ENCODE measurements at regions not wholly inside any gene's neighbourhood (a gene's known extent, or its start where the extent isn't known, plus 50 kb on each side); places are given as distances from the start of the nearest gene placed in this dataset.

DNA sequence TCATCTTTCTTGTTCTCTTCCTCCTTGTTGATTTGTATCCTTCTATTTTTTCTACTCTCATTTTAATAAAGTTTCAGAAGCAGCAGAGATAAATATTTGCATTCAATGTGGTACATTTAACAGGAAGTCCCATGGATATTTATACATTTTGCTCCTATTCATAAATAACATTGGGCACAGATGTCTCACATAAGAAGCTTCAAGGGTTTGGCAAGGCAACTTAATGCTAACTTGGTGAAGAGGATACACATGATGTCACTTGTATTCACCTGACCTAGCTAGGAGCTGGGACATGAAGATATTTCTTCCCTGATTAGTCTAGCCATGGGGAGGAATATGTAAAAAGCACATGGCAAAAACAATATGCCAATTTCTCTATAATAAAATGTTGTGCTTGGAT lies 65.1 kb upstream of the DUSP10 start:
- TF ChIP-seq, protein P1, sequence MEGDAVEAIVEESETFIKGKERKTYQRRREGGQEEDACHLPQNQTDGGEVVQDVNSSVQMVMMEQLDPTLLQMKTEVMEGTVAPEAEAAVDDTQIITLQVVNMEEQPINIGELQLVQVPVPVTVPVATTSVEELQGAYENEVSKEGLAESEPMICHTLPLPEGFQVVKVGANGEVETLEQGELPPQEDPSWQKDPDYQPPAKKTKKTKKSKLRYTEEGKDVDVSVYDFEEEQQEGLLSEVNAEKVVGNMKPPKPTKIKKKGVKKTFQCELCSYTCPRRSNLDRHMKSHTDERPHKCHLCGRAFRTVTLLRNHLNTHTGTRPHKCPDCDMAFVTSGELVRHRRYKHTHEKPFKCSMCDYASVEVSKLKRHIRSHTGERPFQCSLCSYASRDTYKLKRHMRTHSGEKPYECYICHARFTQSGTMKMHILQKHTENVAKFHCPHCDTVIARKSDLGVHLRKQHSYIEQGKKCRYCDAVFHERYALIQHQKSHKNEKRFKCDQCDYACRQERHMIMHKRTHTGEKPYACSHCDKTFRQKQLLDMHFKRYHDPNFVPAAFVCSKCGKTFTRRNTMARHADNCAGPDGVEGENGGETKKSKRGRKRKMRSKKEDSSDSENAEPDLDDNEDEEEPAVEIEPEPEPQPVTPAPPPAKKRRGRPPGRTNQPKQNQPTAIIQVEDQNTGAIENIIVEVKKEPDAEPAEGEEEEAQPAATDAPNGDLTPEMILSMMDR (IDR thresholded peaks at IDR 0.05; ENCODE audit: low read depth, low read length), result no peak

DNA sequence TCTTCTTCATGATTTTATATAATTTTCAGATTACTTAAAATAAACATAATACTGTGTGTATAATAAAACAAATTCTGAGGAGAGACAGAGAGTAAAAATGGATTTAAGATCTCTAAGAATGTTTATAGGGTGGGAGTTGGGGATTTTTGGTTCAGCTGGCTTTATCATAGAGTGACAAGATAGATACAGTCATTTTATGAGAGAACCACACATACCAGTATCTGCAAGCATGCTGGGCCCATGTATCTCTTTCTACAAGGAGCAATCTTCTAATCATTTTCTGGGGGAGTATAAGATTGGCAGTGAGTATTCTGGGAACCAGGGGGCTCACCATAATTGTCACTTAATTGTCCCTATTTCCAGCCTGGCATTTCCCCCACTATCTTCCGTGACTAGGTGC lies 64.3 kb upstream of the DUSP10 start:
- TF ChIP-seq, protein P1 (IDR thresholded peaks at IDR 0.05; ENCODE audit: low read depth, low read length), result no peak
- no peak for DNase-seq (ENCODE audit: extremely low read depth, low read depth)

More for the DNA sequence above, 65.1 kb upstream of the DUSP10 start:
- no peak for DNase-seq (ENCODE audit: extremely low read depth, low read depth)

DNA sequence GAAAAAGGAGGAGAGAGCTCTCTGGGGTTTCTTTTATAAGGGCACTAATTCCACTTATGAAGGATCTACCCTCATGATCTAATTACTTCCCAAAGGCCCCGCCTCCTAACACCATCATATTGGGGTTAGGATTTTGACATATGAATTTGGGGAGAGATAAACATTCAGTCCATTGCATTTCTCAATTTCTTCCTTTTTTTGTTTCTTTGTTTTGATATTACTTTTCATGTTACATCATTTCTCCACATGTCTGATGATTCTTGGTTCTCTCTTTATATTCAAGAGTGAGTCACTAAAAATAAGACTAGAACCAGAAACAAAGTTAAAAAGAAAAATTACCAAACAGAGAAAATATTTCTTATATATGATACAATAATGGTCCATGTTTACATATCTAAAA lies 63.2 kb upstream of the DUSP10 start:
- TF ChIP-seq, protein P1 (IDR thresholded peaks at IDR 0.05; ENCODE audit: low read depth, low read length), result no peak
- DNase-seq (ENCODE audit: extremely low read depth, low read depth), result no peak

DNA sequence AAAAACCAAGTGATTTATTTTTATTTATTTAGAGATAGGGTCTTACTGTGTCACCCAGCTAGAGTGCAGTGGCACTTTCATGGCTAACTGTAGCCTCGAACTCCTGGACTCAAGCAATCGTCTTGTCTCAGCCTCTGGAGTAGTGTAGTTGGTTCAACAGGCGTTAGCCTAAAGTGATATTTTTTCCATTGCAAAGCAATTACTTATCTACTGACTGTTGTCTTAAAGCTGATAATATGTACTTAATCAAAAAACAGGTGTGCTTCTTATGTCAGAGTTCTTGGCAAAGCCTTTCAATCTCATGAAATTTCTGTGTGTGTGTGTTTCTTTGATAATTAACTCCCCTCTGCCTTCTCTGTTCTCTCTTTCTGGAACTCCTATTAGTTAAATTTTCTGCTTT lies 62.4 kb upstream of the DUSP10 start:
- no peak for DNase-seq (ENCODE audit: extremely low read depth, low read depth)

DNA sequence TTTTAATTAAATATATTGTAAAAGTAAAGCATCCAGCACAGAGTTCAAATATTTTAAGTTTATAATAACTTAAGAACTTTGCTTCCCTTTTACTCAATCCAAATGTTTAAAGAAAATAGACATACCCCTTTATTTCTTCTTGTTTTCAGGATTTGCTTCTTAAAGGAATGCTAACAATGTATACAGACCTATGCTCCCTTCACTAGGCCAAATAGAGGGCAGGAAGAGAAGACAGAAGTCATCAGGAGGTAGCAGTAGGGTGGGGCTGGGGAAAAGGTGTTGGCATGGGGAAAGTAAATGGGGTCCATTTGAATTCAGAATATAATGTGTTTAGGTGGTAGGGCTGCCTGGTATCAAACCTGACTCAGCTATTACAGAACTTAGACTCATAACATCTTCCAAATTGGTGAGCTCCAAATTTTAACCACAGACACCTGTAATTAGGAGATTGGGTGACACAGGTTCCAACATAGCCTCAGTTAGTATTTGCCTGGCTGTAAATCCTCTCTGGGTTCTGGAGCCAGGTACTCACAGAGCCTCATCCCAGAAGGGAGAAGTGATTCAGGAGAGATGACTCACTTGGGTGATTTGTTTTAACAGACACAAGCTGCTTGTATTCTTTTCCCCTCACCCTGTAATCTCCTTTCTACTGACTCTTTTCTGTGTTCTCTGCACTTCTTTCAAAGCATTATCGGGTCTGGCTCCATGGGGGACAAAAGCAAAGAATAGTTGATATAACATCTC lies 60.1 kb upstream of the DUSP10 start:
- DNase-seq (ENCODE audit: extremely low read depth, low read depth), result no peak
- TF ChIP-seq, protein P1 (IDR thresholded peaks at IDR 0.05; ENCODE audit: low read depth, low read length), result no peak

More for the DNA sequence above, 62.4 kb upstream of the DUSP10 start:
- TF ChIP-seq, protein P1 (IDR thresholded peaks at IDR 0.05; ENCODE audit: low read depth, low read length), result no peak

DNA sequence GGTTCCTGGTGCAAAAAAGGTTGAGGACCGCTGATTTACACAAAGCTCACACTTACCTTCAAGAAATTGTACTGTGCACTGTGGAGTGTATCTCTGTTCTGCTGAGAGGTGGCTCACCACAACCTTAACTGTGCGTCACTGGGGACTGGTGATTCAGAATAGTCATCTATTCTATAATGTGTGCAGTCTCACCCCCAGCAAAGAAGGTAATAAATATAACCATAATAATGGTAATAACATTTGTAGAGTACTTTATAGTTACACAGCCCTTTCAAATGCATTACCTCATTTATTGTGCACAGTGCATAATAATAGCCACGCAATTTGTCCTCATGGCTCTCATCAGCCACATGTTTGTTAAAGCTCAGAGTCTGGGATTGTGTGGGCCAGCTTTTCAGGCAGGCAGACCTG lies 59.4 kb upstream of the DUSP10 start:
- DNase-seq (ENCODE audit: extremely low read depth, low read depth), result no peak
- TF ChIP-seq, protein P1 (IDR thresholded peaks at IDR 0.05; ENCODE audit: low read depth, low read length), result no peak

DNA sequence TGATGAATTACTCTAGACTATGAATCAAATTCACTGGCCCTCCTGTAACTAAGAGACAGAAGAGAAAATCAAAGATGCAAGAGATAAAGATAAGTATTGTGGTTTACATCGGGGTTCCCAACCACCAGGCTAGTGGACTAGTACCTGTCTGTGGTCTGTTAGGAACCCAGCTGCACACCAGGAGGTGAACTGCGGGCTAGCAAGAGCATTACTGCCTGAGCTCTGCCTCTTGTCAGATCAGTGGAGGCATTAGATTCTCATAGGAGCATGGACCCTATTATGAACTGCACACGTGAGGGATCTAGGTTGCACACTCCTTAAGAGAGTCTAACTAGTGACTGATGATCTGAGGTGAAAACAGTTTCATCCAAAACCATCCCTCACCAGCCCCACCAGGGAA lies 58.9 kb upstream of the DUSP10 start:
- no peak for DNase-seq (ENCODE audit: extremely low read depth, low read depth)
- TF ChIP-seq, protein P1 (IDR thresholded peaks at IDR 0.05; ENCODE audit: low read depth, low read length), result no peak
